ENCODE measurements at regions not wholly inside any gene's neighbourhood (a gene's known extent, or its start where the extent isn't known, plus 50 kb on each side); places are given as distances from the start of the nearest gene placed in this dataset.
"Not testable (repeated sequence)": the region's sequence is repeated elsewhere in the genome, so short reads cannot be mapped to it uniquely, and the experiment has no call there.

DNA sequence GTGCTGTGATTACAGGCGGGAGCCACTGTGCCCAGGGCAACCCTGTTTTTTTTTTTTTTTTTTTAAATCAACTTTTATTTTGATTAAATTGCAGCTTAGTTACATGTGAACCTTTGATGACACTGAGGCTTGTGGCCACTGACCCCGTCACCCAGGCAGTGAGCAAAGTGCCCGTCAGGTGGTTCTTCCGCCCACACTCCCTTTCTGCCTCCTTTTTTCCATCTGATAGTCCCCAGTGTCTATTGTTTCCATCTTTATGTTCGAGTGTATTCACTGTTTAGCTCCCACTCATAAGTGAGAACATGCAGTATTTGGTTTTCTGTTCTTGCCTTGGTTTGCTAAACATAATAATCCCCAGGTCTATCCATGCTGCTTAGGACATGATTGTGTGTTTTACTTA is 110.9 kb upstream of the GRK3 start:
- Mint-ChIP-seq H3K27ac (peak overlapping the region; percentile 71), H3K36me3 (ENCODE audit: low read depth) (peaks cover 45% of the 10 kb centered on the region), H3K4me1 (ENCODE audit: low read depth) (peaks cover 55% of the 10 kb centered on the region), H3K9me3 (no peaks in the 10 kb centered on the region), H3K4me3 (peak overlapping the region; percentile 43), H3K27me3 (no peaks in the 10 kb centered on the region)

GRCh38 chr22:25456300-25457043 is 108.0 kb upstream of the GRK3 start:
- not testable (repeated sequence) for H3K9me3 Mint-ChIP-seq, H3K27me3 Mint-ChIP-seq, H3K4me3 Mint-ChIP-seq
- H3K4me1 Mint-ChIP-seq (ENCODE audit: low read depth) = peaks cover 30% of the 10 kb centered on the region
- peaks cover 52% of the 10 kb centered on the region for H3K36me3 Mint-ChIP-seq (ENCODE audit: low read depth)
- H3K27ac Mint-ChIP-seq = peak overlapping the region; percentile 92

GRCh38 chr22:25458631-25459030 is 105.8 kb upstream of the GRK3 start:
- Mint-ChIP-seq H3K4me1 (ENCODE audit: low read depth) (peaks cover 13% of the 10 kb centered on the region), H3K36me3 (ENCODE audit: low read depth) (peaks cover 45% of the 10 kb centered on the region)
- not testable (repeated sequence) for H3K27me3 Mint-ChIP-seq, H3K9me3 Mint-ChIP-seq, H3K27ac Mint-ChIP-seq, H3K4me3 Mint-ChIP-seq

DNA sequence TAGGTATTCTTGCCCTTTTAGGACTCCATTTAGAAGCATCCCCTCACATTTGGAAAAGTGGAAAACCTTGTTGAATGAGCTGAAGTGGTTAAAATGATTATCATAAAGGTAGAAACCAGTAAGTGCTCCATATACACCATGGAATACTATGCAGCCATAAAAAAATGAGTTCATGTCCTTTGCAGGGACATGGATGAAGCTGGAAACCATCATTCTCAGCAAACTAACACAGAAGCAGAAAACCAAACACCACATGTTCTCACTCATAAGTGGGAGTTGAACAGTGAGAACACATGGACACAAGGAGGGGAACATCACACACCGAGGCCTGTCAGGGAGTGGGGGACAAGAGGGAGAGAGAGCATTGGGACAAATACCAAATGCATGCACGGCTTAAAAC is 103.8 kb upstream of the GRK3 start:
- H3K36me3 Mint-ChIP-seq (ENCODE audit: low read depth) = peaks cover 40% of the 10 kb centered on the region
- not testable (repeated sequence) for H3K27me3 Mint-ChIP-seq; H3K9me3 Mint-ChIP-seq; H3K4me3 Mint-ChIP-seq; H3K27ac Mint-ChIP-seq; H3K4me1 Mint-ChIP-seq (ENCODE audit: low read depth)

DNA sequence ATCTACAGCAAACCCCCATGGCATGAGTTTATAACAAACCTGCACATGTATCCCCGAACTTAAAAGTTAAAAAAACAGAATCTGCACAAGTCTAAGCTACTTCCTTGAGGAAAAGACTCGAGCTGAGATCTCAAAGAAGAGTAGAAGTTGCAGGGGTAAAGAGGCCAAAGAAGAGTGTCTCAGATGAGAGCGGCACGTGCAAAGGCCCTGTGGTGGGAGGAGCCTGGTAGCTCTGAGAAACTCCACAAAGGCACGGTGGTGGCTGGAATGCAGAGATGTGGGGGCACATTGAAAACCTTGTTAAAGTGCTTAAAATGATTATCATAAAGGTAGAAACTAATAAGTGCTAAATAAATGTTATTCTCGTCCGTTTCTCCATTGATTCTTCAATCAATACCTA is 103.2 kb upstream of the GRK3 start:
- Mint-ChIP-seq H3K4me1 (ENCODE audit: low read depth) (peaks cover 7% of the 10 kb centered on the region), H3K27me3 (no peaks in the 10 kb centered on the region), H3K27ac (peak overlapping the region; percentile 1), H3K4me3 (no peak overlapping the region), H3K9me3 (no peaks in the 10 kb centered on the region), H3K36me3 (ENCODE audit: low read depth) (peaks cover 42% of the 10 kb centered on the region)

DNA sequence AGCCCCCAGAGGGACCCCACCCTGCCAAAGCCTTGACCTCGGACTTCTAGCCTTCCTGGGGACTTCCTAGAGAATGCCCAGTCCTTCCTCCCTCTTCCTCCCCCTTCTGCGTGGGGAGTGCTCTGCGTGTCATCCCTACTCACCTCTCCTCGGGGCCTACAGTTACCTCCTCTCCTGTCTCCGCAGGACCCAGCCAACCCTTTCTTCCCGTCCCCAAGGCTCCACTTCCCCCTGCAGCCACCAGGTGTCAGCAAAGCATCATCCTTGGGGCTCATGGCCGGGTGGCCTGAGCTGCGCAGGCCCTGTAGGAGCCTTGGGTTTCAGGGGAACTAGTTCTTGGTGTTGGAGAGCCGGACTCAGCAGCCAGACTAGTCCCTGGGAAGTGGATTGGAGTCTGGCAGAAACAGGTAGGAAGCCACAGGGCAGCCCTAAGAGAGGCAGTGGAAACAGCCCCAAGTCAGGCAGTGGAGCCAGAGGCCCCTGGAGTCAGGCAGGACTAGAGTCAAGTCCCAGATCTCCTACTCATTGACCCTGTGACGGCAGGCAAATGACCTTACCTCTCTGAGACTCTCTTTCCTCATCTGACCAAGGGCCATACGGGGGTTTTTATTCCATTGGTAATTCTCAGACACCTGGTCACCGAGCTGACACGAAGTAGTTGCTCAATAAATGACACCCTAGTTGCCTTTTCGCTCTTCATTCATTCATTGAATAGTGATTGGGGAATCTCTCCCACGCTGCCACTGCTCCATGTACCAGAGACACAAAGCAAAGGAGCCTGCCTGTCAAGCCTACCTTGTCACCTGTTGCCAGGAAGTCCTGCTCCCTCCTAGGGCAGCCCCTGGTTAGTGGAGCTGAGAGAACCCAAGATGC is 101.8 kb upstream of the GRK3 start:
- not testable (repeated sequence) for H3K9me3 Mint-ChIP-seq; H3K4me1 Mint-ChIP-seq (ENCODE audit: low read depth); H3K4me3 Mint-ChIP-seq; H3K27me3 Mint-ChIP-seq; H3K27ac Mint-ChIP-seq
- H3K36me3 Mint-ChIP-seq (ENCODE audit: low read depth) = peaks cover 36% of the 10 kb centered on the region

GRCh38 chr22:25463347-25463628 is 101.2 kb upstream of the GRK3 start:
- not testable (repeated sequence) for H3K4me3 Mint-ChIP-seq; H3K4me1 Mint-ChIP-seq (ENCODE audit: low read depth); H3K27ac Mint-ChIP-seq; H3K9me3 Mint-ChIP-seq; H3K27me3 Mint-ChIP-seq
- H3K36me3 Mint-ChIP-seq (ENCODE audit: low read depth) = peaks cover 36% of the 10 kb centered on the region

- not testable (repeated sequence) for H3K4me1 Mint-ChIP-seq (ENCODE audit: low read depth); H3K27me3 Mint-ChIP-seq; H3K4me3 Mint-ChIP-seq; H3K27ac Mint-ChIP-seq; H3K9me3 Mint-ChIP-seq
- H3K36me3 Mint-ChIP-seq (ENCODE audit: low read depth) = peaks cover 36% of the 10 kb centered on the region
Measured at GRCh38 chr22:25464326-25464725, 100.1 kb upstream of the GRK3 start.

DNA sequence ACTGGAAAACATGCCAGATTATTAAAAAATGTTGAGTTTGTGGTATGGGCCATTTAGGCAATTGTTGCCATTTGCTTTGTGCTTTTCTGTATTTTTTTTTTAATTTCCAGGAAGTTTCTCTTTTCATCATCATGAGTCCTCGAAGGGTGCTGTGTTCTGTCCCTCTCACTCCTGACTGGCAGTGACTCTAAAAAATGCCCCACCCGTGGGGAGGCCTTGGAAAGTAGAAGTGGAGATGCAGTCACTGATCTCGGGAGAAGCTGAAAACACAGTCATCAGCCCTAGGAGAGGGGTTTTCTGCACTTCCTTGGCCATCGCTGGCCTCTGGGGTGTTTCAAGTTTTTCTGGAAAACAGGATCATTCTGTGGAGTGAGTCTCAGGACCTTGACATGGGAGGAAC is 98.5 kb upstream of the GRK3 start:
- Mint-ChIP-seq H3K4me3 (no peak overlapping the region), H3K9me3 (no peaks in the 10 kb centered on the region), H3K36me3 (ENCODE audit: low read depth) (peaks cover 23% of the 10 kb centered on the region), H3K27me3 (no peaks in the 10 kb centered on the region), H3K4me1 (ENCODE audit: low read depth) (peaks cover 3% of the 10 kb centered on the region), H3K27ac (no peak overlapping the region)

GRCh38 chr22:25472382-25472781 is 92.1 kb upstream of the GRK3 start:
- no peak overlapping the region for H3K4me3 Mint-ChIP-seq
- peaks cover 14% of the 10 kb centered on the region for H3K36me3 Mint-ChIP-seq (ENCODE audit: low read depth)
- no peak overlapping the region for H3K27ac Mint-ChIP-seq
- no peaks in the 10 kb centered on the region for H3K27me3 Mint-ChIP-seq
- H3K9me3 Mint-ChIP-seq = peaks cover 6% of the 10 kb centered on the region
- H3K4me1 Mint-ChIP-seq (ENCODE audit: low read depth) = peaks cover 10% of the 10 kb centered on the region

DNA sequence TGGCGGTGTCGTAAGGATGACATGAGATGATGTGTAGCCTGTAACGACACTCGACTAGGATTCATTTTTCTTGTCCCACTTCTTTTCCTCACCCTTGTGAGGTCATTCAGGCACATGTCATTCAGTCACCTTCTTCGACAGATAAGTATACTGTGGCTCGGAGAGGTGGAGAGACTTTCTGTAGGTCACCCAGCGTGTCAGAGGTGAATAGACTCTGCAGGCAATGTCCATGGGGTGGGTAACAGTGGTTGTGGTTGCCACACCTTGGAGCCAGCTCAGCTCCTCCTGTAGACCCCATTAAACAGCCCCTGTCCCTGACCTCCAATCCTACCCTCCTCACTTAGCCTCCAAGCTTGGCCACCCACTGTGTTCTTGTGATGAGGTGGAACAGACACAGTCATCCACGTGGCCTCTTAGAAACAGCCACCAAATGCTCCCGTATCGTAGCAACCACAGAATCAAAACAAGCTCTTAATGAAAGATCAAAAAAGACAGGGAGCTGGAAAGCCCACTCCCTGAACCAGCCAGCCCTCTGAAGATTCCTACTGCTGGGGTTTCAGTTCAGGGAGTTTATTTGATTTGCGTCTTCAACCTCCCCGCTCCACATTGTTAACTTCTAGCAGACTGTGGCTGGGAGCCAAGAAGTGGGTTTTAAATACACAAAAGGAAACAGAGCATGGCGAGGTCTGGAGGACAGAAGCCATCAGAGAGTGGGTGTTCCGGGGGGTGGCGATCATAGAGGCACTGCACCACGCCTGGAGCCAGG is 89.0 kb upstream of the GRK3 start:
- Mint-ChIP-seq H3K9me3 (peaks cover 11% of the 10 kb centered on the region), H3K36me3 (ENCODE audit: low read depth) (peaks cover 17% of the 10 kb centered on the region), H3K27me3 (no peaks in the 10 kb centered on the region), H3K27ac (no peak overlapping the region), H3K4me3 (no peak overlapping the region), H3K4me1 (ENCODE audit: low read depth) (peaks cover 10% of the 10 kb centered on the region)

DNA sequence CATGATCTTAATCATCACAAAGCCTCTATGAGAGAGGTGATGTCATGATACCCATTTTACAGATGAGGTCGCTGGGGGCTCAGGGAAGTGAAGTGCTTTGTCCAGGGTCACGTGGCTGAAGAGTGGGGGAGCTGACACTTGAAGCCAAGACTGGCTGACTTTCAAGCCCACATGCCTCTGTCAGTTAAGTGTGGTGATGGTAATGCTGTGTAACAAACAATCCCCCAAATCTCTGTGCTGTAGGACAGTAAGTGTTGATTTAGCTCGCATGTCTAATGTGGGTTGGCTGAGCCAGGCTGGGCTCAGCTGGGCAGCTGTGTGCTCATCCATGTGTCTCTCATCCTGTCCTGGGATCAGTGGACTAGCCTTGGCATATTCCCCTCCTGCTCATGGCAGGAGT is 87.1 kb upstream of the GRK3 start:
- Mint-ChIP-seq H3K9me3 (peaks cover 14% of the 10 kb centered on the region), H3K4me3 (no peak overlapping the region), H3K27me3 (no peaks in the 10 kb centered on the region), H3K27ac (no peak overlapping the region), H3K36me3 (ENCODE audit: low read depth) (peaks cover 30% of the 10 kb centered on the region), H3K4me1 (ENCODE audit: low read depth) (peaks cover 10% of the 10 kb centered on the region)

DNA sequence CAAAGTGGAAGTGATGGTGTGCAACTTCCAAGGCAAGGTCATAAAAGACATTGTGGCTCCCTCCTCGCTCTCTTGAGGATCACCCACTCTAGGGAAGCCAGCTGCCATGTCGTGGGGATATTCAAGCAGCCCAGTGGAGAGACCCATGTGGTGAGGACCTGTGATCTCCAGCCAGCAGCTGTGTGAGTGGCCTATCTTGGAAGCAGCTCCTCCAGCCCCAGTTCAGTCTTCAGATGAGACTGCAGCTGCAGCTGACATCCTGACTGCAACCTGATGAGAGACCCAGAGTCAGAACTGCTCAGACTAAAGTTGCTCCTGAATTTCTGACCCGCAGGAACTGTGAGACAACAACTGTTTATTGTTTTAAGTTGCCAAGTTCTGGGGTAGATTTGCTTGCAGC is 86.4 kb upstream of the GRK3 start:
- H3K9me3 Mint-ChIP-seq = peaks cover 14% of the 10 kb centered on the region
- no peaks in the 10 kb centered on the region for H3K27me3 Mint-ChIP-seq
- peaks cover 30% of the 10 kb centered on the region for H3K36me3 Mint-ChIP-seq (ENCODE audit: low read depth)
- peaks cover 10% of the 10 kb centered on the region for H3K4me1 Mint-ChIP-seq (ENCODE audit: low read depth)
- H3K27ac Mint-ChIP-seq = no peak overlapping the region
- H3K4me3 Mint-ChIP-seq = no peak overlapping the region

GRCh38 chr22:25478528-25478927 is 85.9 kb upstream of the GRK3 start:
- no peak overlapping the region for H3K4me3 Mint-ChIP-seq
- no peaks in the 10 kb centered on the region for H3K27me3 Mint-ChIP-seq
- peaks cover 14% of the 10 kb centered on the region for H3K9me3 Mint-ChIP-seq
- no peak overlapping the region for H3K27ac Mint-ChIP-seq
- H3K4me1 Mint-ChIP-seq (ENCODE audit: low read depth) = peaks cover 13% of the 10 kb centered on the region
- H3K36me3 Mint-ChIP-seq (ENCODE audit: low read depth) = peaks cover 30% of the 10 kb centered on the region

- not testable (repeated sequence) for H3K27me3 Mint-ChIP-seq, H3K4me3 Mint-ChIP-seq, H3K27ac Mint-ChIP-seq
- Mint-ChIP-seq H3K4me1 (ENCODE audit: low read depth) (peaks cover 28% of the 10 kb centered on the region), H3K36me3 (ENCODE audit: low read depth) (peaks cover 34% of the 10 kb centered on the region), H3K9me3 (peaks cover 14% of the 10 kb centered on the region)
Measured at GRCh38 chr22:25480868-25481267, 83.6 kb upstream of the GRK3 start.
